ENCODE measurements at regions not wholly inside any gene's neighbourhood (a gene's known extent, or its start where the extent isn't known, plus 50 kb on each side); places are given as distances from the start of the nearest gene placed in this dataset.

GRCh38 chr3:61311044-61311443 is 59.8 kb upstream of the FHIT start:
- DNase-seq = no peak

DNA sequence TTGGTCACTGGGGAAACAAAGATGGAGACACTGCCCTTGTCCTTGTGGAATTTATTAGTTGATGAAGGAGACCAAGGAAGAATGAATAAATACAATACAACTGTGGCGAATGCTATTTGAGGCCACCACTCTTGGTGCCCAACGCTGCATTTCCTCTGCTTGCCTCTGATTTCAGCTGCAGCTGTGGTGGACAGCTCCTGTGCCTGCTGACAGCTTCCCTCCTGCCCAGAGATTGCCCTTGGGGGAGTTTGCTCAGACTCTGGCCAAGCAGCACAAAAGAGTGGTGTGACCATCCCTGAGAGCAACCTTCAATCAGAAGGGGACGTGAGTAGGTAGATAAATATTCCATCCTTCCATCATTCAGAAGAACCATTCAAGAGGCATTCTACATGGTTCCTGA is 64.6 kb upstream of the FHIT start:
- DNase-seq = peak; percentile 17

DNA sequence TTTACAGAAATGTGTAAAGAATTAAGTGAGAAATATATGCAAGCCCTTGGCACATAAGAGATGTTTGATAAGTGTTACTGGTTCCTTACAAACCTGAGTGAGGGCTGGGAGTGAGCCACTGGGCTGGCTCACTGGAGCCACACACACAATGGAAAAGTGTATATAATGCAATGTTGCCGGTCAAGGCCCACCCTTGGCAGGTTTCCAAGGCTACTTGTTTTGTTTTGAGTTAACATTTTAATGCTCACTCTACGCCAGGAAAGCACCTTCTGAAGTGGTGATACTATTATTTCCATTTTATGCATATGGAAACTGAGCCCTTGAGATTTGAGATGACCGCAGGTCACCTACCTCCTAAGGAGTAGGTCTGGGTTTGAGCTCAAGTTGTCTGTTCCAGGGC is 71.8 kb upstream of the FHIT start:
- no peak for DNase-seq

- DNase-seq = peak; percentile 13
Observed at GRCh38 chr3:61331929-61332552, 80.8 kb upstream of the FHIT start.

GRCh38 chr3:61333192-61333961 is 82.1 kb upstream of the FHIT start:
- no peak for DNase-seq

DNA sequence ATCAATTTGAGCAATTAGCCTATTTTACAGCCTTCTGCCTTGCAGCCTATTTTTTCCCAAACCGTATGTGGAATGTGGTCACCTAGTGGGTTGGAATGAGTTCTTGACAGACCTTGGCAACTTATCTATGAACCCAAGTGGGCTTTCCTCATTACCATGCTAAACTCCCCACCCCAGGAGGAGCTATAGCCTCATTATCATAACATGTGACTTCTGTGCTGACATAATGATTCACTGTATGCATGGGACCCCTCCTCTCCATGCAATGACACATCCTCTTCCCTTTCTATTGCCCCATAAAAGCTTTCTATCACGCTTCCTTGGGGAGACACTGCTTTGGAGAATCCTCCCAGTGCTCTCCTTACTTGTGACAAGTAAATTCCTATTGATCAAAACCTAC is 83.5 kb upstream of the FHIT start:
- no peak for DNase-seq

DNA sequence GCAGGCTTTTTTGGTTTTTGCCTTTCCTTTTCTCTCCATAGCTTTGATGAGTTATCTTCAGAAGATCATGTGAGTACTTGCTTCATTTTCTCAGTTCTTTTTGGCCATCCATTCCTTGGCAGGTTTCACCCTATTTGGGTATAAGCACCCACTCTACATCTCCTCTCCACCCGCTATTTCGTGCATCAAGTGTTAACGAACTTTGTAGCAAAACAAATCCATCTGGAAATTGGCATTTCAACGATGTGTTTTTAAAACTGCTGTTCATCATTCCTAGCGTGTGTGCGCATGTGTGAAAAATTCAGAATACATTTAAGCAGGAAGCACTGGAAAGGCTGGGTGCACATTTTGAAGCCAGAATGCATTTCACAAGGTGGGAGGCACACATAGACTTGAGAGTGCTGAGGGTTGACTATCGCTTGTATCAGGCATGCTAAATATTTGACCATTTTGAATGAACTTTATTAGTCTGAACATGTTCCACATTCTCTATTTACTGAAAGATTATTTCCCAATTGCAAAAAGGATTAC is 89.7 kb upstream of the FHIT start:
- no peak for DNase-seq

DNA sequence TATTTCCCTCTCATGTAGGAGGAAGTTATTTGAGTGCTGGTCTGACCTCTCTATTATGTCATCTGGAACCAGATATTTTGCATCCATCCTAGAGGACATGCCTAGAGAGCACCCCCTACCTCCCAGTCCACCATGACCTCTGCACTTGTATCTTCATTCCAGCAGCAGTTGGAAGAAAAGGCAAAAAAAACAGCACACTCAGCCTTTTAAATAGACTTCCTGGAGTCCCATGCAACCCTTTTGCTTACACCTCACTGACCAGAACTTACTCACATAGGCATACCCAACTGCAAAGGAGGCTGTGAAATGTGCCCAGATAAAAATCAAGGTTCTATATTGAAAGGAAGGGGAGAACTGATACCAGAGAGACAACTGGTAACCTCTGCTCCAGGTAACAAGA is 92.3 kb upstream of the FHIT start:
- DNase-seq = no peak

DNA sequence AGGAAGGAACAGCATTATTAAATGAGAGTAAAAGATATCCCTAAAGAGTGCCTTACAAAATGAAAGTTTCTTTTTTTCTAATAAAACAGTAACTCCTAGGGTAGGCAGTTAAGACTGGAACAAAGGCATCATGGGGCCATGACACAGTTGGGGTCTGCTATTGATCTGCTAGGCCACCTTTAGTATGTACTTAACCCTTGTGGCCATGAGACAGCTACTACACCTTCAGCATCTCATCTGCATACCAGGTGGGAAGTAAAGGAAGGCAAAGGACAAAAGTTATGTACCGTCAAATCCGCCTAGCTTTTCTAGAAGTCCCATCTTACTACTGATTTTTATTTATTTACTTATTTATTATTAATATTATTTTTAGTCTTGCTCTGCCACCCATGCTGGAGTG is 93.8 kb upstream of the FHIT start:
- no peak for DNase-seq

DNA sequence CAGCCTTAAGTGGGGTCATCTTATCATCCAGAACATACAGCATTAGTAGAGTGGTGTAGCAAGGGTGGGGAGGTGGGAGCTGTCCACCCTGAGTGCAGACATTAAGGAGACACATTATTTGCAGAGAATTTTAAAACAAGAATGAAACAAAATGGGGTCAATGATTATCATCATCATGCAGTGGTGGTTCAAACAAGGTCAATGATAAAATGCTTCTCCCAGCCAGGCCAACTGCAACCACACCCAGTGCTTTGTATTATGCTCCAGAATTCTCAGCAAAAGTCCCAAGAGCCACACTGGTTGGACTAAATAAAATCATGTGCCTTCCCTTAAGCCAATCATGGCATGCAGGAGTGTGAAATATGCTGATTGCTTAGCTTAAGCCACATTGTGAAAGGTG is 96.7 kb upstream of the FHIT start:
- DNase-seq = no peak

DNA sequence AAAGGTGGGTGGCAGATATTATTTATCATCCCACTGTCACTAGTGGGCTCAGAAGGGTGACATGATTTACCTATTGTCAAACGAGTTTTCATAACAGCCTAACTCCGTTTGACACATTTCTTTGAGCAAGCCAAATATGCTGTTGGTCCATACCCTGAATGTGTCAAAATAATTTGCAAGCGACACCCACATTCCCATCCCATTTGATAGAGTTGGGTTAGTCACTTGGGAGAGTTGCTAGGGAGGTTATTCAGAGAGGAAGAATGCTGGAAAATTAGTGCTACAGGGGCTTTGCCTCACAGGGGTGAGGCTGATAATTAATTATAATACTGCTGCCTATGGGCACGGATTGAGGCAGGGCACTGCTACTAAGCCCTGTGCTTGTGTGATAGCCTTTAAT is 98.5 kb upstream of the FHIT start:
- no peak for DNase-seq

DNA sequence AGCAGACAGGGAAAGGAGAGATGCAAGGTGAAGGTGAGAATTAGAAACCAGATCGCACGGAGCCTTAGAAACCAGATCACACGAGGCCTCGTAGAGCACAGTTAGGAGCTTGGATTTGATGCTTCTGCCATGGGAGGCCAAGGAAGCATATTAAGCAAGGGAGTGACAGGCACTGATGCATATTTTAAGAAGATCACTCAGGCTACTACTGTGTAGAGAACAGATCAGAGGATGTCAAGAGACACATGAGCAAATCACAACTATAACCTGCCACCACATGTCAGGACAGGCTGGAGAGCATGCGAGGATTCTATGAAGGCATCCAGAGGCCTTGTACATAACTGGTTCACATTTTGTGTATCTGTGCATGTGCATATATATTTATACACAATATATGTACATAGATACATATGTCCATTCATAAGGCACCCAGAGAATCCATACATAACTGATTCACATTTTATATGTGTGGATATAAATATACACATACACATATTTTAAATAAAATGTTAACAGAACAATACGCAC is 99.6 kb upstream of the FHIT start:
- no peak for DNase-seq

GRCh38 chr3:61352306-61352705 is 101.1 kb upstream of the FHIT start:
- no peak for DNase-seq

DNA sequence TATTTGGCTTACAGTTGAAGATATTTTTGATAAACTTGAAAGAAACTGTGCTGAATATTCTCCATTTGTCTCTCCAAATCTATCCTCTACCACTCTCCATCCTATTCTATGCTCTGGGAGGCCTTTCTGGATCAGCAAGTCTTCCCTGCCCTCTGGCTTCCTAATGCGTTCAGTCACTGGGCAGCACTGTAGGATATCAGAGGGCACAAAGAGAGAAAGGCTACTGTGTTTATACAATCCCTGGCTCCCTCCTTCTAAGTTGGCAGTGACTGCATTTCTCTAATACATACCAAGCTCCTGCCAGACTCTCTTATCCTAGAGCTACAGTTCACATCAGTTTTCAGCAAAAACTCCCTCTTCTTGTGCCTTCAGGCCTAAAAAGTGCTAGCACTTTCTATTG is 102.1 kb upstream of the FHIT start:
- no peak for DNase-seq

- no peak for DNase-seq
Observed at GRCh38 chr3:61354604-61355003, 103.4 kb upstream of the FHIT start.

DNA sequence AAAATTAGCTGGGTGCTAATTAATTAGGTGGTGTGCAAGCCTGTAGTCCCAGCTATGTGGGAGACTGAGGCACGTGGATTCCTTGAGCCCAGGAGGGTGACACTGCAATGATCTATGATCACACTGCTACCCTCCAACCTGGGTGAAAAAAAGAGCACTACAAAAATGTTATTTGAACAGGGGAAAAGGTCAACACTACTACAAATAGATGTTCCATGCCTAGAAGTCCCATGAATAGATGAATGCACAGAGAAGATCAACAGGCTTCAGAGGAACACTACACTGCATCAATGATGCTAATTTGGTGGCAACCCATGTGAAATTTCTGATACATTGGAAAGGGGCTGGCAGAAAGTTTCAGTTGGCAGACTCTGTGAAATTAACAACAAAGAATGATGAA is 105.4 kb upstream of the FHIT start:
- no peak for DNase-seq

DNA sequence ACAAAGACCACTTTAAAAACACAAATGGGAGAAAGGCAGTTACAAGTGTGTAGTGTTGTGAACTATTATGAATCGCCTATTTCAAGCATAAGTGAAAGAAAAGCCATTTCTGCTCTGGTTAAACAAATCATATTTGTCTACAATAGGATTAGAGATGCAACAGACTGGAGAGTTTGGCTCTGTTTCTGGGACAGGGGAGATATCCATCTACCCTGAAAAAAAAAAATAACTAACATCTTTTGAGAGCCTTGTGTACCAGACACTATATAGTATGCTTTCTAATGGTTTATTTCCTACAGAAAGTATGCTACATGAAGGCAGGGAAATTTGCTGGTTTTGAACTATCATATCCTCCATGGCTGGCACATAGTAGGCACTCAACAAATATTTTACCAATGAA is 106.7 kb upstream of the FHIT start:
- DNase-seq = no peak

- DNase-seq = no peak
Observed at GRCh38 chr3:61358364-61358763, 107.1 kb upstream of the FHIT start.

- DNase-seq = no peak
Observed at GRCh38 chr3:61360297-61360965, 109.2 kb upstream of the FHIT start.

GRCh38 chr3:61369678-61370077 is 118.4 kb upstream of the FHIT start:
- DNase-seq = no peak

DNA sequence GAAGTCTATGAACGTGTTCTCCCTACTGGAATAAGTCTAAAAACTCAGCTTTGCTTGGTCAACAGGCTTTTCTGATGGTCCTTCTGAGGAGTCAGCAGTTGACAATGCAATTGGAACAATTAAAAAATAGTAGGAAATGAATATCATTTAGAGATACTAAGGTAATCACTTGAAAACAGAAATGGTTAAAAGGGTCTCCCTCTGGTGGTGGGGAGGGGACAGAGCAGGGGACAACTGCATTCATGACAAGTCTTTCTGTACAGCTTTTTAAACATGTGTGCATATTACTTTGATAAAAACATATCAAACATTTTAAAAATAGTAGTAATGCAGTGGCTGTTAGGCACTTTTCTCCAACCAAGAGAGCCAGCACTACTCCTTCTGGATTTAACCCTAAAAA is 119.9 kb upstream of the FHIT start:
- DNase-seq = peak; percentile 2

- DNase-seq = no peak
Observed at GRCh38 chr3:61372723-61373122, 121.5 kb upstream of the FHIT start.

DNA sequence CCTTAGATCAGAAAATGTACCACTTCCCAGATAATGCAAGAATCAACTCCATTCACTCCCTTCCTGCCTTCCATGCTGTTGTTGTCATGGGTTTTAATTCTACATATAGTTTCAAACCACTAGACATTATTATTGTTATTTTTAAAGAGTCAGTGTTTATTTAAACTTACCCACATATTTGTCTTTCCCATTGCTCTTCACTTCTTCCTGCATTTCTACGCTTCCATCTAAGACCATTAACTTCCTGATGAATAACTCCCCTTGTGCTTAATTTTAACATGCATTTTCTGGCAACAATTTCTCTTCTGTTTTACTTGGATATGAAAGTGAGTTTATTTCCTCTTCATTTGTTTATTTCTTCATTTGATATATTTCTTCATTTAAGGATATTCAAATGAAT is 127.1 kb upstream of the FHIT start:
- DNase-seq = peak; percentile 70
